ES-I3 (cell line): ENCODE measurements at regions not wholly inside any gene's neighbourhood (a gene's known extent, or its start where the extent isn't known, plus 50 kb on each side); places are given as distances from the start of the nearest gene placed in this dataset.

Source experiments
- H3K36me3 ChIP-seq: 2 replicates; pipeline ENCODE4 v1.6.1; 2013; ENCODE audit warnings: mild to moderate bottlenecking, low read length, control low read depth, moderate library complexity; ENCODE audit not compliant: insufficient read depth
- H3K4me1 ChIP-seq: 2 replicates; pipeline ENCODE4 v1.6.1; 2013; ENCODE audit warnings: mild to moderate bottlenecking, control low read depth, low read length; ENCODE audit not compliant: insufficient read depth
- H3K9ac ChIP-seq: 2 replicates; pipeline ENCODE4 v1.6.1; 2013; ENCODE audit warnings: low read depth, mild to moderate bottlenecking, low read length, moderate library complexity
- H3K9me3 ChIP-seq: 2 replicates; pipeline ENCODE4 v1.6.1; 2013; ENCODE audit warnings: mild to moderate bottlenecking, low read length, moderate library complexity; ENCODE audit not compliant: control insufficient read depth, insufficient read depth

DNA sequence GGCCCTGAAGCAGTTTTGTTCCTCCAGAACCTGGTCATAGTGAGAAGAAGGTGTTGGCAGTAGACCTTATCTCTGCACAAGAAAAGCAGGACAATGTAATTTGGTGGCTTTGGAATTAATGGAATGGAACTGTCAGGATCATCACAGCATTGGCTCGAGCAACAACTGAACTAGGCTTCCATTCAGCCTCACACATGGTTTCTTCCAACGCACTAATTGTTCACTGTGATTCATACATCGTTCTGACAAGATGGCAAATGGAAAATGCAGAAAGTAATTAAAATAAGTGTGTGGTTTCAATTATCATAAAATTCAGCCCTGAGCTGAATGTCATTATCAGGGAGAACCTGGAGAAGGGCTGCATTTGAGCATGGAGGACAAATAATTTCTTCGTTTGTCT, 80.6 kb downstream of the MFSD1 start:
- H3K9ac ChIP-seq: no peak overlapping the region
- no peaks in the 10 kb centered on the region for H3K9me3 ChIP-seq
- H3K36me3 ChIP-seq: no peaks in the 10 kb centered on the region
- no peaks in the 10 kb centered on the region for H3K4me1 ChIP-seq

DNA sequence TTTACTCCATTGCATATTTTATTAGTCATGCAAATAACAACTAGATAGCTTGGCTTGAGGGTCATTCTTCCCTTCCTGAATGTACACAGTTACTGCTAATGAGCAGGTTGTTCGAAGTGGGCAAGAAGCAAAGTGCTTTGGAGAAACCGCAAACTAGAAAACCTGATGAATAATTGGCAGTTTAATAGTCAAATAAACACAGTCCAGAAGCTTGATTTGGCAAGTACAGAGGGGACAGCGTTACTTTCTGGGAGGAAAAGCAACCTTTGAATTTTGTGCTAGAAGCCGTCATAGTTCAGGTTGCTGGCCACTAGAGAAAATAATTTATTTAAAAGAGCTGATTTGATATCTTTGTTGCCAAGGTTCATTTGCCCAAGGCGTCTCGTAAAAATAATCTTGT, 94.9 kb downstream of the MFSD1 start:
- no peaks in the 10 kb centered on the region for H3K36me3 ChIP-seq
- H3K9me3 ChIP-seq: no peaks in the 10 kb centered on the region
- no peaks in the 10 kb centered on the region for H3K4me1 ChIP-seq
- no peak overlapping the region for H3K9ac ChIP-seq

DNA sequence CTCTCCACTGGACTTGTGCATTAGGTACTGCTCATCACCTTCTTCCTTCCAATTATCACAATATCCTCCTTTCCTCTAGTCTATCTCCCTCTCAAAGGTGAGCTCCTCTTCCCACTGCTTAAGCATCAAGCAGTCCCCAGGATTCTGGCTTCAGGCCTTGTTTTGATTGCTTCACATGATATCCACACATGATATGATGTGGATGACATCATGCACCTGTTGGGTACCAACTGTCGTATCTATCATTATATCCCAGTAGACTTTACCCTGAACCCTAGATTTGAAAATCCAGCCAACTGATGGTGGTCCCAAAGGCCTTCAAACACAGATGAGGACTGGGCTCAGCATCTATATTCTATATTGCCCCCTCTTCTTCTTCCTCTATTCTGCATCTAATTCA, 104.9 kb downstream of the MFSD1 start:
- Histone ChIP-seq H3K36me3 (no peaks in the 10 kb centered on the region), H3K4me1 (no peaks in the 10 kb centered on the region), H3K9me3 (no peaks in the 10 kb centered on the region)

DNA sequence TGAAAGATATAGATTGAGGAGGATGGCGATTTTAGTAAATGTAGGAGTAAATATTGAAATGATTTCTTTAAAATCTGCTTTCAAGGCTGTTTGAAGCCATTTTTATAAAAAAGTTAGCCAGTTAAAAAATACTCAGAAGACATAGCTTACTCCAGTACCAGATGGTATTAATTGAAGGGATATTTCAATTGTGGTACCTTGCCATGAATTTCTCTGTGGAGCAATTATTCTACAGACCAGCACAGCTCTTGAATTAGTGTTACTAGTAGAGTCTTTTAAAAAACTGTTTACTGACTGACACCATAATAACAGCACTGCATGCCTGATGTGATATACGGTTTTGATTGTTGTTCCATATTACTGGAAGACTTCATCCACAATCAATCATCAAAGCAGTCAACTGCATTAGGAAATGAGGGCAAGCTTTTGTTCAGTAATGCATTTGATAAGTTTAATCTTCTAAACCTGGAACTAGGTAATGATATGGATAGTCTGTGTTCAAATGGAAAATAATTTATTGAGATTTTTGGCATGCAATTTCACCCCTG, 106.4 kb downstream of the MFSD1 start:
- Histone ChIP-seq H3K4me1 (no peaks in the 10 kb centered on the region), H3K36me3 (no peaks in the 10 kb centered on the region), H3K9me3 (no peaks in the 10 kb centered on the region), H3K9ac (no peak overlapping the region)

More for the DNA sequence above, 104.9 kb downstream of the MFSD1 start:
- H3K9ac ChIP-seq: no peak overlapping the region

DNA sequence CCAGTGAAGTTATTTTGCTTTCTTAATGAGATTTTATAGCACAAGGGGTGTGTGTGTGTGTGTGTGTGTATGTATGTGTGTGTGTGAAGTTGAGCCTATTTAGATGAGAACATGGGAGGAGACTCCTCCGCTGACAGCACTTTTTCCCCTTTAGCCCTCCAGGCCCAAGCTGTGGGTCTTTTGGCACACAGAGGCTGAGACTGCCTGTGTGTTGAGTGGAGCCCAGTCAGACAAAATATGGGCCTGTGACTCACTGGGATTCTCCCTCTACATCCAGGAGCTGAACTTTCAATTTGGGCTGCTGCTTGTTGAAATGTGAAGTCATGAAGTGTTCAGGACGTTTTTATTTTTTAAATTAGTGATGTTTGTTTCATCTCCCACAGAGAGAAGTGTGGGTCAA, 108.0 kb downstream of the MFSD1 start:
- Histone ChIP-seq H3K9ac (no peak overlapping the region), H3K9me3 (no peaks in the 10 kb centered on the region), H3K4me1 (no peaks in the 10 kb centered on the region), H3K36me3 (no peaks in the 10 kb centered on the region)

DNA sequence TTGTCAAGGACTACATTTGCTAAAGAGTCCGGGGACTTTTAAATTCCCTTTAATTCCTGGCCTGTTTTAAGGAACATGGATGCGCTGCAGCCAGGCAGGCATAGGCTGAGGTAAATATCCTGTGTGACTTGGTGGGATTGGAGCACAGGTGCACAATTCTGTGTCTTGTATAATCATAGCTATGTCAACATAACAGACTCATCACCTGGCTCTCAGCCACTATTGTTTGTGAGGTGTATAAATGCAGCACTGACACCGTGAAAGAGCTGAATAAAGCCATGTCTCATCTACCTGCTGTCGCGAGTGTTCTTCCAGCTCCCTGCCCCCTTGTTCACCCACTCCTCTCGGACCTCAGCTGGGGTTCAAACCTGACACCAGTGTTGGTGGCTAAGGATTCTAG, 109.7 kb downstream of the MFSD1 start:
- no peaks in the 10 kb centered on the region for H3K9me3 ChIP-seq
- no peak overlapping the region for H3K9ac ChIP-seq
- no peaks in the 10 kb centered on the region for H3K36me3 ChIP-seq
- H3K4me1 ChIP-seq: no peaks in the 10 kb centered on the region

DNA sequence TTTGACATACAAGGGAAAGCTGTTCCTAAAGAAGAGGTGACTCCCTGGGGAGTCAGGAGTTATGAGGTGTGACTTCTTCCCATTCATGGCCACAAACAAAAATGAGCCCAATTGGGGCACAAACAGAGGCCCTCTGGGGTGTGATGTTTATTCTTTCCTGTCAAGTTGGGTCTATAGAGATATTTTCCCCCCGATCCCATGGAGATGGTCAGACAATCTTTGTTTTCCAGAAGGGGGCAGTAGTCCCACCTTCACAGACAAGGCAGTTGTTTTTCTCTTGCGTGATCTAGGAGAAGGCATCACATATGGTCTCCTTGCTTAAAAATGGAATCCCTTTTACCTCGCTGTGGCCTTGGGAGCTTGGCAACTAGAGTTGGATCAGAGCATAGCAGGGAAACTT, 110.3 kb downstream of the MFSD1 start:
- H3K4me1 ChIP-seq: no peaks in the 10 kb centered on the region
- H3K9ac ChIP-seq: no peak overlapping the region
- H3K36me3 ChIP-seq: no peaks in the 10 kb centered on the region
- H3K9me3 ChIP-seq: no peaks in the 10 kb centered on the region

DNA sequence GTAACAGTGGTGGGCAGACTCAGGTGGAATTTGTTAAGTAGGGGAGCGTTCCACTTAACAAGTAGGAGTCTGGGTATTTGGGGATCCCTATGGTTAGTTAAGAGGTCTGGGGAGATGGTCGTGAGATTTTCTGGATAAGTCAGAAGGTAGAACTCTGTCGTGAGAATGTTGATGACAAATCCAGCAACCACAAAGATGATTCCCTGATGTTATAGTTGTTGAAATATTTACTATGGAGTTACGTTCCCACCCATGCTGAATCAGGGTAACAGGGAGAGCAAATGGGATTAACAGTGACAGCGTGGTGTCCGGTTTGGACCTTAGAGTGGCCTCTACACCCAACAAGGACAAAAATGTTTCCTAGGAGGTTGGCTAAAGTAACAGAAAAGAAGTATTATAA, 110.8 kb downstream of the MFSD1 start:
- Histone ChIP-seq H3K9me3 (no peaks in the 10 kb centered on the region), H3K36me3 (no peaks in the 10 kb centered on the region), H3K4me1 (no peaks in the 10 kb centered on the region), H3K9ac (no peak overlapping the region)

DNA sequence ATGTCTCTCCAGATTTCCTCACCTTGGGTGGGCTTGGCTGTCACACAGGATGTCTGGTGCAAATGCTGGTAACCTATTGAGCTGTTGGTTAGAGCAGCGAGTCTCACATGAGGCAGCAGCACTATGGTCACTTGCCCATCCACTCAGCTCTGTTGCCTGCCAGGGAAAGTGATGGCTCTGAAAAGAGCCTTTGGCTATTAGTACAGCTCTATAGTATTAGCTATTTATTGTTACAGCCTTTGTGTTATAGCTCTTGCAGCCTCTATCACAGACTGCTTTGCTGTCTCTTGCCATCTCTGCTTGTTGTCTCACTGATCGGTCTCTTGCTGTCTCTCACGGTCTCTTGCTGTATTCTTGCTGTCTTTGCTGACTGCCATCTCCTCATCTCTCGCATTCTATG, 114.3 kb downstream of the MFSD1 start:
- Histone ChIP-seq H3K9ac (no peak overlapping the region), H3K36me3 (no peaks in the 10 kb centered on the region), H3K9me3 (no peaks in the 10 kb centered on the region), H3K4me1 (no peaks in the 10 kb centered on the region)

DNA sequence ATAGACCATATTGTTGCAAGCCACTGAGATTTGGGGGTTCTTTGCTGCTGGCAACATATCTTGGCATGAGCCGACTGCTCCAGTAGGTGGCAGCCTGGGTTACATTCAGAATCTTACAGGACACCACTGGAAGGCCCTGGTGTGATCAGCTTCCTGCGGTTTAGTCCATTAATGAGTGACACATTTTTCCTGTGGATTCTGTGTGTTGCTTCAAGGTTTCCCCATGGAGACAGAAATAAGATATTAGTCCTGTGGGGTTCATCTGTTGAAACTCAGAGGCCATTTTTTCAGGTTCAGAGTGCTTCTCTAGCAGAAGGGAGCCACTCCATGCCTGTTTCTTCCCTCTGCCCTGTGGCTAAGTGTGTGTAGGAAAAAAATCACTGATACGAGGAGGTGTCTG, 116.2 kb downstream of the MFSD1 start:
- Histone ChIP-seq H3K36me3 (no peaks in the 10 kb centered on the region), H3K9me3 (no peaks in the 10 kb centered on the region), H3K4me1 (no peaks in the 10 kb centered on the region), H3K9ac (no peak overlapping the region)

DNA sequence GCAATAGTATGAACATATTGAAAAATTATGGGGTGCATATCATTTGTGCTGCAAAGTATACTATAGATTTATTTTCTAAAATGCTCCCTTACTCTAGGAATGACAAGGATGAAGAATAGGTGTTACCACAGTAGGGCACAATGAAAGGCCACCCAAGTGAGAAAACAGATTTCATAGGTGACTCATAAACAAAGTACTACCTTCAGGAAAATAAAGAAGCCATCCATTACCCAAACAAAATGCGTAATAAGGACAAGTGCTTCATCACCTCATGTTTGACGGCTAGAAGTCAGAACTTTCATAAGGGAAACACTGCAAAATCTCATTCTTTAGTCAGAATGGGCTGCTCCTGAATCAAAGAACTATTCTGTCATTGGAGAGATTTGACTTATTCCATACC, 116.6 kb downstream of the MFSD1 start:
- no peaks in the 10 kb centered on the region for H3K9me3 ChIP-seq
- H3K36me3 ChIP-seq: no peaks in the 10 kb centered on the region
- H3K9ac ChIP-seq: no peak overlapping the region
- no peaks in the 10 kb centered on the region for H3K4me1 ChIP-seq

DNA sequence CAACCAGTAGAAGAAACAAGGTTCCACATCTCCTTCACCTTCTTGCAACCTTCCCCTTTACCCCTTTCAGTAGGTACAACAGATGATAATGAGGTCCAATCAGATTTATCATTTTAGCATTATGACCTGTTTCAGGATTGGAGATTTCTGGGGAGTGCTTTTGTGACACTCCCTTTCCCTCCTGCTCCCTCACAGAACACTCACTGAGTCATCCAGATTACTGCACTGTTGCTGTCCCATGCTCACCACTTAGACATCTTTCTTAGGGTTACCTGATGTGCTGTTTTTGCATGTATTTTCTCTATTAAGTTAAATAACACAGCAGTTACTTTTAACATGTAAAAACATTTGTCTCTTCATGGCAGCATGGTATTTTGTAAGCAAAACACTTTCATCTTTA, 118.5 kb downstream of the MFSD1 start:
- Histone ChIP-seq H3K36me3 (no peaks in the 10 kb centered on the region), H3K9ac (no peak overlapping the region), H3K9me3 (no peaks in the 10 kb centered on the region), H3K4me1 (no peaks in the 10 kb centered on the region)

DNA sequence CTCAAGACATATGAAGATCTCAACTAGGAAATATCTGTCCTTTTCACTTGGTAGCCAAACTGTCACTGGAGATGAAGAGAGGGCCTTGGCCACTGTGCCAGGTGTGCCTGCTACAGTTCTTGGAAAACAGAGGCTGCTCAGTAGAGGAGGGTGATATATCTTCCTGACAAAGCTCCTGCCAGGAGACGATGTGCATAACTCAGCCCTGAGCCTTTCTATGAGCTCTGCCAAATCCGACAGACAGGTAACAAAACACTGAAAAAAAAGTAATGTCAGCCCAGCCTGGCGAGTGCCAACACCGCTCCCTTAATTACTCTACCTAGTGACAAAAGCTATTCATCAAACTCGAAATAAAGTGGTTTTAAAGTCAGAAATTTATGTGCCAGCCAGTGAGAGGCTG, 123.2 kb downstream of the MFSD1 start:
- no peaks in the 10 kb centered on the region for H3K4me1 ChIP-seq
- no peaks in the 10 kb centered on the region for H3K36me3 ChIP-seq
- H3K9me3 ChIP-seq: no peaks in the 10 kb centered on the region
- H3K9ac ChIP-seq: no peak overlapping the region

DNA sequence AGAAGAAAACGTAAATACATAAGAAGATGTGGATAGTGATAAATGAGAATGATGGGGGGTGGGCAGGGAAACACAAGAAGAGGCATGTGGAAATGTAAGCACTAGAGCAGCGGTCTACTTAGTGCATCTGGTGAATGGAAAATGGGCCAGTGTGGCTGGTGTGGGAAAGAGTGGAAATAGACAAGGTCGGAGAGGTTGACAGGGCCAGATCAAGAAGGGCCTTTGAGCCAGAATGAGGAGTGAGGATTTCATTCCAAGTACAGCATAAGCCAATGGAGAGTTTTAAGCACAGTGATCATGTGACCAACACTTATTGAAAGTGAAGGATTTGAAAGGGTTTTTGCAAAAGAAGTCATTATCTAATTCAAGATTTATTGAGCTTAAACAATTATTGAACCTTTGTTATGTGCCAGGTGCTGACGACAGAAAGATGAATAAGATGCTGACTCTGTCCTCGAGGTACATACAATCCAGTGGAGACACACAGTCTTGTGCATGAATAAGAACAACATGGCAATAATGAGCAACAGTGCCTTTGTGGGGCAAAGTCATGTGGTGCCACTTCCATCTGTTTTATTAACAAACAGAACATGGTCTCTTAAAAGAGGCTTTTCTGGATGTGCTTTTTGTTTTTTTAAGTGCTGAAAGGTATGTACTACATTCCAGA, 124.1 kb downstream of the MFSD1 start:
- Histone ChIP-seq H3K36me3 (no peaks in the 10 kb centered on the region), H3K4me1 (no peaks in the 10 kb centered on the region), H3K9me3 (no peaks in the 10 kb centered on the region), H3K9ac (no peak overlapping the region)

DNA sequence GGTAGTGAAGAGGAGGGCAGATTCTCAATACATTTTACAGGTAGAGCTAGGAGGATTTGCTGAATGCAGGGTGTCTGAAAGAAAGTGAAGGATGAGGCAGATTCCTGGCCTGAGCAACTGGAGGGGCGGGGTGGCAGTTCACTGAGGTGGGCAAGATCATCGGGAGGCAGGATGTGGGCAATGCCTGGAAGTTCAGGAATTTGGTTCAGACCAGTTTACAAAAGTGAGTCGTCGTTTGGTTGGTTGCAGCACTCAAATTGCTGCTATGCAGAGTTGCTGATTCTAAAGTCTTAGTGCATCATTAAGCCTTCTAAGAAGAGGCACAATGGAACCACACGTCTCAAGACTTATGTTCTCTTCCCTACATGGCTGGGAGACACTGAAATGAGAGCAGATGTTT, 134.0 kb downstream of the MFSD1 start:
- no peaks in the 10 kb centered on the region for H3K36me3 ChIP-seq
- no peak overlapping the region for H3K9ac ChIP-seq
- peaks cover 8% of the 10 kb centered on the region; the same call in 1 of the 2 replicates for H3K4me1 ChIP-seq
- no peaks in the 10 kb centered on the region for H3K9me3 ChIP-seq
